HG03196 (cell line): ENCODE measurements at regions not wholly inside any gene's neighbourhood (a gene's known extent, or its start where the extent isn't known, plus 50 kb on each side); places are given as distances from the start of the nearest gene placed in this dataset.

ENCODE experiments used
- ATAC-seq: cut with Tn5 transposase; IDR thresholded peaks from one replicate; pipeline ENCODE4 v1.9.1; 2021; ENCODE audit not compliant: unreplicated experiment

GRCh38 chr5:129821477-129822131 is 73.7 kb downstream of the MINAR2 start:
- ATAC-seq, result no peak

DNA sequence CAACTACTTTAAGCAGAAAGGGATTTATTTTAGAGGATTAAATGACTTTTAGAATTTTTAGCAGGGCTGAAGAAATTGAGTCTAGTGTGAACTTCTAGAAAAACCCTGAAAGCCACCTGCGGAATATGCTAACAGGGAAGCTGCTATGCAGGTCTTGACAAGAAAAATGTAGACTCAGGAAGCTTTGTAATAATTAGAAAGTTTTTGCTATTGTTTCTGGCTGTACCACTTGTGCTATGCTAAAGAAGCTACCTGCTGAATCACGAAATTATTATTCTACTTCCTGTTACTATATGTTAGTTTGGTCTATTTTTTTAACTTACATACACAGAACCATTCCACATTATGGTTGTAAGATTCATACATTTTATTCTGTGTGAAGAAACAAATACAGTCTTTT is 74.0 kb upstream of the CHSY3 start:
- ATAC-seq, result no peak

DNA sequence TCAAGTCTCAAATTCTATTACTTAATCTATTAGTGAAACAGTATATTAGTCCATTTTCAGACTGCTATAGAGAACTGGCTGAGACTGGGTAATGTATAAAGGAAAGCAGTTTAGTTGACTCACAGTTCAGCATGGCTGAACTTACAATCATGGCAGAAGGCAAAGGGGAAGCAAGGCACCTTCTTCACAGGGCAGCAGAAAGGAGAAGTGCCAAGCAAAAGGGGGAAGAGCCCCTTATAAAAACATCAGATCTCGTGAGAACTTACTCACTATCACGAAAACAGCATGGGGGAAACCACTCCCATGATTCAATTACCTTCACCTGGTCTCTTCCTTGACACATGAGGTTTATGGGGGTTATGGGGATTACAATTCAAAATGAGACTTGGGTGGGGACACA is 67.9 kb upstream of the CHSY3 start:
- no peak for ATAC-seq

GRCh38 chr5:129844764-129845163 is 59.5 kb upstream of the CHSY3 start:
- ATAC-seq, result no peak

DNA sequence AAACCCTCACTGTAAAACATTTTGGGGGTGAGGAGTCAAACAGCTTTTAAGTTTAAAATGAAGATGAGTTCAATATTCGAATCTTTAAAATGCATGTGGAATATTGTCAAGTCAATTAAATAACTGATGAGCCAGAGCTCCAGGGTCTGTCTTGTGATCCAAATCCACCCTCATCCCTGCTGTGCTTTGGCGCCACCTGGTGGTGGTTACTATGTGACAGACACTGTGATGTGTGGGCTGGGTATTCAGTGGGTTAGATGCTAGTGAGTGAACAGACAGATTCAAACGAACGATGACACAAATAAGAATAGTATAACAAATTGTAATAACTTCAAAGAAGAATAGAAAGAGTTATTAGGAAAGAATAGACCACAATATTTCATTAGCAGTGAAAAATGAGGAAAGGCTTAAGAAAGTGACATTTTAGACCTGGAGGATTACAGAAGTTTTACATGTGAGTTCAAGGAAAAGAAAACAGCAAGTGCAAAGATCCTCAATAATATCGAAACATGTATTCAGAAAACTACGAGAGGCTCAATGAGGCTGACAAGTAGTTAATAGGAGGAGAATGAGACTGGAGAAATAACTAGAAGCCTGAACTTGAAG is 51.4 kb upstream of the CHSY3 start:
- peak; percentile 91 for ATAC-seq

GRCh38 chr5:129853588-129853987 is 50.7 kb upstream of the CHSY3 start:
- no peak for ATAC-seq
